Lower lobe of right lung (tissue), 2 donors: ENCODE measurements at regions not wholly inside any gene's neighbourhood (a gene's known extent, or its start where the extent isn't known, plus 50 kb on each side); places are given as distances from the start of the nearest gene placed in this dataset.

ENCODE experiments used
- ATAC-seq, 2 donors: fragments of 200-7000 bp; cut with Tn5 transposase; one replicate each; pipeline ENCODE4 v1.9.1; 2020 to 2022; ENCODE audit warnings: mild to moderate bottlenecking in 2 of 2, moderate library complexity in 2 of 2
- DNase-seq: peaks from one replicate; pipeline ENCODE4 v3.0.0-alpha.2; 2020
- H3K27ac ChIP-seq: fragments of 200-600 bp; one replicate; pipeline ENCODE4 v1.8.0; 2022
- H3K27me3 ChIP-seq: fragments of 200-600 bp; one replicate; pipeline ENCODE4 v1.8.0; 2022; ENCODE audit warnings: low read depth
- H3K36me3 ChIP-seq: fragments of 200-600 bp; one replicate; pipeline ENCODE4 v1.8.0; 2022; ENCODE audit warnings: mild to moderate bottlenecking
- H3K4me1 ChIP-seq: fragments of 200-600 bp; one replicate; pipeline ENCODE4 v1.8.0; 2022
- H3K4me3 ChIP-seq: fragments of 200-600 bp; one replicate; pipeline ENCODE4 v1.8.0; 2022; ENCODE audit warnings: mild to moderate bottlenecking
- H3K9me3 ChIP-seq: fragments of 200-600 bp; one replicate; pipeline ENCODE4 v1.8.0; 2022
- CTCF ChIP-seq: fragments of 200-600 bp; IDR thresholded peaks from one replicate; pipeline ENCODE4 v1.8.0; 2022; ENCODE audit warnings: antibody characterized with exemption, mild to moderate bottlenecking
- intact Hi-C: fragments of 100-400 bp; cut with DNase I; formaldehyde crosslinking; loops from one replicate; pipeline ENCODE4 v1.11.0; 2022
- donor health status: DM: no; HTN: yes; CAD: no; lungs with severe emphysema.

GRCh38 chr15:38065721-38066345 lies 131.4 kb downstream of the TMCO5A start:
- intact Hi-C loops, result no loop called here
- no peaks in the 10 kb centered on the region for H3K27me3 ChIP-seq
- H3K4me3 ChIP-seq, result no peak overlapping the region
- peaks cover 21% of the 10 kb centered on the region for H3K4me1 ChIP-seq
- no peak for DNase-seq
- H3K36me3 ChIP-seq, result no peaks in the 10 kb centered on the region
- no peak for ATAC-seq
- H3K27ac ChIP-seq, result no peak overlapping the region
- TF ChIP-seq CTCF, result no peak
- H3K9me3 ChIP-seq, result no peaks in the 10 kb centered on the region

DNA sequence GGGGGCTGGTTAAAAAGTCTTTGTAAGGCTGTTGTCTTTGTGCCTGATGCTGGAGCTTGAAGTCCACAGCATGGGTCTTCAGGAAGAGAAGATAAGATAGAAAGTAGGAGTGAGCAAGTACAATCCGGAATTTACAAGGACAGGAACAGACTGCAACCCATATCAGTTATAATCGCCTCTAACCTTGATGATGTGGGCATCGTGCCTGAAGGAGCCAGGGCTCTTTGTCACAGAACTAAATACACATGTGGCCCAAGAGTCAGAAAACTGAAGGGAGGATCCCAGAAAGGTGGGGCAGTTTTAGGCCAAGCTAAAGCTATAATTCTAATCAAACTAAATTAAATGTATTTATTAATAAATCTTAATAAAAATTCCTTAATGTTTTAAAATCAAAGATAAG lies 132.2 kb downstream of the TMCO5A start:
- no peak overlapping the region for H3K4me3 ChIP-seq

GRCh38 chr15:38068626-38069391 lies 134.4 kb downstream of the TMCO5A start:
- TF ChIP-seq CTCF, result no peak
- ATAC-seq (peak; percentile 65 to 73), DNase-seq (no peak)
- H3K36me3 ChIP-seq, result no peaks in the 10 kb centered on the region
- H3K4me3 ChIP-seq, result peak overlapping the region; percentile 13
- H3K9me3 ChIP-seq, result no peaks in the 10 kb centered on the region
- intact Hi-C loops, result no loop called here
- H3K27ac ChIP-seq, result peak overlapping the region; percentile 78
- H3K27me3 ChIP-seq, result no peaks in the 10 kb centered on the region
- peaks cover 47% of the 10 kb centered on the region for H3K4me1 ChIP-seq

More for the DNA sequence above, 132.2 kb downstream of the TMCO5A start:
- peaks cover 28% of the 10 kb centered on the region for H3K4me1 ChIP-seq
- no peak for DNase-seq
- H3K27me3 ChIP-seq, result no peaks in the 10 kb centered on the region
- no peak overlapping the region for H3K27ac ChIP-seq
- no peaks in the 10 kb centered on the region for H3K9me3 ChIP-seq
- ATAC-seq, result no peak
- H3K36me3 ChIP-seq, result no peaks in the 10 kb centered on the region
- intact Hi-C loops, result no loop called here
- no peak for TF ChIP-seq CTCF

- ATAC-seq (peak; percentile 75 to 83), DNase-seq (peak; percentile 76)
- H3K4me1 ChIP-seq, result peaks cover 51% of the 10 kb centered on the region
- no peak overlapping the region for H3K4me3 ChIP-seq
- peak overlapping the region; percentile 78 for H3K27ac ChIP-seq
- no peaks in the 10 kb centered on the region for H3K9me3 ChIP-seq
- no peaks in the 10 kb centered on the region for H3K36me3 ChIP-seq
- intact Hi-C loops, result no loop called here
- no peaks in the 10 kb centered on the region for H3K27me3 ChIP-seq
- no peak for TF ChIP-seq CTCF
Measured at GRCh38 chr15:38069511-38070011, 135.1 kb downstream of the TMCO5A start.

GRCh38 chr15:38070778-38071177 lies 136.3 kb downstream of the TMCO5A start:
- H3K36me3 ChIP-seq, result no peaks in the 10 kb centered on the region
- no peaks in the 10 kb centered on the region for H3K27me3 ChIP-seq
- H3K9me3 ChIP-seq, result no peaks in the 10 kb centered on the region
- ATAC-seq (no peak), DNase-seq (no peak)
- no peak for TF ChIP-seq CTCF
- no peak overlapping the region for H3K4me3 ChIP-seq
- H3K4me1 ChIP-seq, result peaks cover 51% of the 10 kb centered on the region
- intact Hi-C loops, result no loop called here
- no peak overlapping the region for H3K27ac ChIP-seq
